HTR-8/SVneo (cell line): ENCODE measurements at regions not wholly inside any gene's neighbourhood (a gene's known extent, or its start where the extent isn't known, plus 50 kb on each side); places are given as distances from the start of the nearest gene placed in this dataset.
A peak's percentile ranks its signal among the peaks of the same experiment; 100 is the strongest.
"Not testable (repeated sequence)": the region's sequence is repeated elsewhere in the genome, so short reads cannot be mapped to it uniquely, and the experiment has no call there.

Experiments used
- DNase-seq: peaks from one replicate; pipeline ENCODE4 v3.0.0; 2011; ENCODE audit warnings: low spot score, mixed read lengths; ENCODE audit not compliant: insufficient read length
- FAIRE-seq: peaks from 2 replicates; lab custom pipeline; 2011; peaks lifted over from hg19 to GRCh38; lab: Jason Lieb, UNC

DNA sequence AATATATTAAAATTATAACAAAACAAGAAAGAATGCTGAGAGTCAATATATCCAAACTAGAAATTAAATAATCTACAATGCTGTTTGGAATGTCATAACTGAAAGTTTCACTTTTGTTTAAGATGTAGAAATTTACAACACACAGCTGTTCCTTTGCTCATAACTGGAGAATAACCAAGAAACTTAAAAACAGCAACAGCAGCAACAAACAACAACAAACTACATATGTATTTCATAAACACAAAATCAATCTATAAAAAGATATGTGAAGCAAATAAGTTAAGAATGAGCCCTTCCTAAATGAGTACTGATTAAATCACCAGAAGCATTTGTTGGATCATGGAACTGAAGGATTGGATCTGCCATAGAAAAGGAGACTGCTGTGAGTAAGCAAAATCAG lies 456.5 kb upstream of the ZNF804A start:
- FAIRE-seq (no peak), DNase-seq (no peak)

DNA sequence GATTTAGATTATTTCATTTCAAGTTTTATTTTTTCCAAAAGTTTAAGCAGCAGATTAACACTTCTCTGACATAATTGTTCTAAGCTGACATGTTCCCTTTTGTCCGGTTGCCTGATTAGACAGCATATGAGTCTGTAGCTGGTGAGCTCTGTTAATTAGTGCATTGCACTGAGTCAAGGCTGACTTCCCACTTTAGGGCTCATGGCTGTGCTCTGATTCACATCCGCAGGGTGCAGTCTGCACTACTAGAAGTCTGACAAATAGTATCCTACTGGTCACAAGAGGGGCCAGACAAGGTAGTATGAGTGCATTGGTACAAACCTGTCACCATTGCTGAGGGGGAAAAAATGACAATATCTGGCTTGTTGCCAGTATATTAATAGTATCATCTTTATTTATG lies 443.9 kb upstream of the ZNF804A start:
- no peak for DNase-seq

DNA sequence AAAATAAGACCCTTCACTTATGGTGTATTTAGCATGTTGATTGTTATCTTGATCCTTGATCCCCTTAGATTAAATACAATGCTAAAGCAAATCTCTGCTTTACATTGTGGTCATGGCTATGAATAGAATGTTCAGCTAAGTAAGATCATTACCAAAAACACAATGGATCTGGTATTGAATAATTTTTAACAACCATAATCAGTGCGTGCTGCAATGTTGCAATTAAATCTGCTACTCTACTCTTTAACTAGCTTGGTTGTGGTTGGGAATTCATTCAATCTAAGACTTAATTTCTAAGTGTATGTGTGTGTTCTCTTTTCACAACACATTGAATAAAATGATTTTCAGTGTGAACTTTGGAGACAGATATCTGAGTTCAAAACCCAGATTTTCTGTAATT lies 442.5 kb upstream of the ZNF804A start:
- no peak for DNase-seq
- FAIRE-seq: no peak

More for the DNA sequence above, 443.9 kb upstream of the ZNF804A start:
- FAIRE-seq: no peak

DNA sequence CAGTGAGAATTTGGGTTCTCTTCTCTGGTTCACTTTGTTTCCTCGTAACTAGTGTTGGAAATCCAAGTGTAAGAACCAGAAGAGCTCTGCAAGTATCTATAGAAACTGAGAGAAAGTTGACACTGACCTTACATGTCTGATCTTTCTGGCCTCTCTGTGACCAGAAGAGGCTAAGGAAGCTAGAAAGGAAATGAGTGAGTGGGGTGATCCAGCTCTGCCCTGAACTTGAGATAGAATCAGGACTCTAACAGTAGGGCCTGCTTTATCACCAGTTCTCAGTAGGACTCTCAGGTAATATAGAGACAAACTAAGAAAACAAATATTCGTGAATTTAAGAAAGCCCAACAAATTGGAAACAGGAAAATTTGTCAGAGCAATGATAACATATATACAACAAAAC lies 441.2 kb upstream of the ZNF804A start:
- FAIRE-seq (no peak), DNase-seq (no peak)

DNA sequence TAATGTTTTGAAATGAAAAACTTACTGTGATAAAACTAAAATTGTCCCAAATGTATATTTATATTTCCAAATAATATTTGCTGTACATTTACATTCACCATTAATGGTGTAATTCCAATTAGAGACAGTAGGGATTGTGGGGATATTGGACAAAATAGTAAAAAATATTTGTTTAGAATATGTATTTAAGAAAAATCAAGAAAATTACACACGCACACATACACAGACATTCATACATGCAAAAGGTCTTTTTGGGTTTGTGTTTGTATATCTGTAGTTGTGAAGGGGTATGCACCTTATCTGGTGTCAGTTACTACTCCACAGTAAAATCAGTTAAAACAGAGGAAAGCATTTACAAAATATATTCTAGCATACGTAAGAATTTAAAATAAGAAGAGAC lies 435.9 kb upstream of the ZNF804A start:
- DNase-seq (no peak), FAIRE-seq (no peak)

DNA sequence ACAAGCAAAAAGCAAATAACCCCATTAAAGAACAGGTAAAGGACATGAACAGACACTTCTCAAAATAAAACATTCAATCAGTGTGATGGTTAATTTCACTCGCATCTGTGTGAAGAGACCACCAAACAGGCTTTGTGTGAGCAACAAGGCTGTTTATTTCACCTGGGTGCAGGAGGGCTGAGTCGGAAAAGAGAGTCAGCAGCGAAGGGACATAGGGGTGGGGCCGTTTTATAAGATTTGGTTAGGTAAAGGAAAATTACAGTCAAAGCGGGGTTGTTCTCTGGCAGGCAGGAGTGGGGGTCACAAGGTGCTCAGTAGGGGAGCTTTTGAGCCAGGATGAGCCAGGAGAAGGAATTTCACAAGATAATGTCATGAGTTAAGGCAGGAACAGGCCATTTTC lies 429.5 kb upstream of the ZNF804A start:
- not testable (repeated sequence) for FAIRE-seq, DNase-seq

DNA sequence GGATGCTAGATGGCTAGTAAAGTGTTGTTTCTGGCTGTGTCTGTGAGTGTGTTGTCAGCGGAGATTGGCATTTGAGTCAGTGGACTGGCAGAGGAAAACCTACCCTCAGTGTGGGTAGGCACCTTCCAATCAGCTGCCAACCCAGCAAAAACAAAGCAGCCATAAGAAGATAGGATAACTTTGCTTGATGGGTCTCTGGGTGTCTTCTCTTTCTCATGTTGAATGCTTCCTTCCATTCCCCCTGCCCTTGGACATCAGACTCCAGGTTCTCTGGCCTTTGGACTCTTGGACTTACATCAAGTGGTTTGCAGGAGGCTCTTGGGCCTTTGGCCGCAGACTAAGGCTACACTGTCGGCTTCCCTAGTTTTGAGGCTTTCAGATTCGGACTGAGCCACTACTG lies 429.0 kb upstream of the ZNF804A start:
- FAIRE-seq (no peak), DNase-seq (no peak)

DNA sequence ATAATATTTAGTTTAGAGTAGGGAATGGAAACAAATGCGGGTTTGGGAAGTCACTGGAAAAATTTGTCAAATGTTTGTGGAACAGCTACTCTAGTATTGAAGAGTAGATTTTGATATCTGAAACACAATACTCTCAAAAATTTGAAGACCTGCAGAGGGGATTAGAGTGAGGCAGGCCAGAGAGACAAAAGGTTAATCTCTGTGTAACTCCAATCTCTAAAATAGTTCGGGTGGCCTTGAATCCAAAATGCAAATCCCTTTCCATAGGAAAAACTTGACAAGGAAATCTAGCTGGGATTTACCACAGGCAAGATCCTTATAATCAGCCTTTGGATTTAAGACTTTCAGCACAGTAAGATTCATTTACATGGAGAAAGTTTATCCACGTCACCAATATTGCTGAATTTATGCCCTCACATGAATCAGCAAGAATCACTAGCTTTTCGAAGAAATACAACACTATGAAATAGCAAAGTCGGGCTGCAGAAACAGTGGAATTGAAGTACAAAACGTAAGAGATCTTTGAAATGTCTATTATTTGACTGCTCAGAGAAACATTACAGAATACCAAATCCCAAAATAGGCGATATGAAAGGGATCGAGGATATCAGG lies 423.7 kb upstream of the ZNF804A start:
- FAIRE-seq (peak; percentile 4), DNase-seq (no peak)

DNA sequence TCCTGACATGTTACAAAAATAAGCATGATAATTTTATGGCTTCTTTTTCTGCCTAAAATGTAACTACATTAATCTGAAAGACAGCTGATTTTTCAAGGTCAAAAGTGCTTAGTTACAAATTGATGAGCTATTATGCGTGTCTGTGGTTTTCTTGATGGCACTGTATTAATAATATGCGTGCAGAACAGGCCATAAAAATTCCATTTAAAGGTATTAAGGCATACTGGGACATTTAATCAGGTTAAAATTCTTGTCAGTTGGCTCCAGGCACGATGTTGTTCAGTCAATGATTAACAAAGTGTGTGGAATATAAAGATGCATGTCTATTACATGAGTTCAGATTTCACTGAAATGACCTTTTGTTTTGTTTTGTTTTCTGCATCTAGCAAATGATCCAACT lies 420.1 kb upstream of the ZNF804A start:
- DNase-seq: no peak
- no peak for FAIRE-seq

DNA sequence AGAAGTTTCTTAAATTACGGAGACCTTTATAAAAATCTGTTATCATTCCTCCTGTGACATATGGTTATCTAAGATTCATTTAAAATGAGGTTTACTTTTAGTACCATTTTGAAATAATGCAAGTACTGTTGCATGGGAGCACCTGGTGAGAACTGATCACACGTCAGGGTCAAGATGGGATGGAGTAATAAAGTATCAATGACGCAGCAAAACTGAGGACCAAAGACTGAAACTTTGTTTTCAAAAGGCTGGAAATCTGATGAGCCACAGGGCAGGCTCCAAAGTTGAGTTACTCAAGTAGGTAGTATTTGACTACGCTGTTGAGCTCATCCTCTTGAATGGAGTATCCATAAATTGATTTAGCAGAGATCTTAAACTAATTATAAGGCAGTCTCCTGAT lies 411.9 kb upstream of the ZNF804A start:
- DNase-seq (no peak), FAIRE-seq (no peak)

DNA sequence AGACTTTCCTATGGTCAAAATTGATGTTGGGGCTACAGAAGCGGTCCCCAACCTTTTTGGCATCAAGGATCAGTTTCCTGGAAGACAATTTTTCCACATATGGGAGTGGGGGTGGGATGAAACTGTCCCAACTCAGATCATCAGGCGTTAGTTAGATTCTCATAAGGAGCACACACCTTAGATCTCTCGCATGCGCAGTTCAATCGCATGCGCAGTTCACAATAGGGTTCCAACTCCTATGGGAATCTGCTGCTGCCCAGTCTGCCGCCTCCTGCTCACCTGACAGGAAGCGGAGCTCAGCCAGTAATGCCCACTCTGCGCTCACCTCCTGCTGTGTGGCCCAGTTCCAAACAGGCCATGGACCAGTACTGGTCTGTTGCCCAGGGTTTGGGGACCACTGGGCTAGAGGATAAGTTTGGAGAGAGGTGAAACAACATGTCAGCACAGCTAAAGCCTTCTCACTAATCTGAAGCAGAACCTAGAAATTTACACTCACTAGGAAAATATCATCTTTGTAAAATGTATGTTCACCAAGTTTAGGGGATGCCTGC lies 410.8 kb upstream of the ZNF804A start:
- FAIRE-seq (no peak), DNase-seq (no peak)

DNA sequence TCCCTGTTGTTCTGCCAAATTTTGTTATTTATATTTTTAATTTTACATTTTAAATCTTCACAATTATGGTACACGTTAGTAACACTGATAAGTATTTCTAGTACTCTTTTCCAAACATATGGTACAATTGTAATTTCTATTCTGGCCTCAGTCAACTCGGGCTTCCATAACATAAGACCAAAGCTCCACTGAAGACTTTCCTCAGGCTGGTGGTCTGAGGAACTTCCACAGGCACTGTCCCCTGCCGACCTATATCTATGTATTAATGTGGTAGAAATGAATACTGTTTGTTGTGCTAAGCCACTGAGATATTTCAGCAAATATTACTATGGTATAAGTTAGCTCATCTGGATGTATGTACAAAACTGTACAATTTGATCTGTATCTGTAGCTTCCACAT lies 407.6 kb upstream of the ZNF804A start:
- FAIRE-seq (no peak), DNase-seq (no peak)

DNA sequence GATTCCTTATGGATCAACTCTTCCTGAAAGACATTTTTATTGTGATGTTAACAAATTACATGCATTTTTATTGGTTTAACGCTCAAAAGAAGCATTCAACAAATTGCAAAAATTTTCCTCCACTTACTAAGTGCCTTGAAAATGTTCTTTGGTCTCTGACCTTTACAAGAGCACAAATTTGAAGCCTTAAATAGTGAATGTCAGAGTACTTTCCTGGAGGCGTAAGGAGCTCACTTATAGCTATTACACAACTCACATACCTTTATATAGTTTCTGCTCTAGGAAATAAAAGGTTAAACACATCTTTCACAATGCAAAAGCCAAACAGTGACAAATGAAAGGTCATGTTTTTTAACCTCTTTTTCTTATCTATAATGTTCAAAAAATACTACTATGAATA lies 405.7 kb upstream of the ZNF804A start:
- FAIRE-seq: no peak
- no peak for DNase-seq

DNA sequence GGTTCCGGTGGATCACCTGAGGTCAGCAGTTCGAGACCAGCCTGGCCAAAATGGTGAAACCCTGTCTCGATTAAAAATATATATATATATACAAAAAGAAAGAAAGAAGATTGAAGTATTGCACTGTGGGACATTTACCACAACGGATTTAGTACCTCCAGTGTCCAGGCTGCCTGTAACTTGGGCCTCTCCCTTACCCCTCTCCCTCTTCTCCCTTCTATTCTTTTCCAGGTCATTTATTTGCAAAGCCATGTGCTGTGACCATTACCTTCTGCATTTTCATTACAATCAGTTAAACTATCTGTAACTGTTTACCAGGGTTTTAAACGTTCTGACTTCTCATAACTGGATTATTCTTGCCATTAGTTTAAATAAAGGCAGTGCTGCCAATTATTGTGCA lies 400.9 kb upstream of the ZNF804A start:
- no peak for DNase-seq

DNA sequence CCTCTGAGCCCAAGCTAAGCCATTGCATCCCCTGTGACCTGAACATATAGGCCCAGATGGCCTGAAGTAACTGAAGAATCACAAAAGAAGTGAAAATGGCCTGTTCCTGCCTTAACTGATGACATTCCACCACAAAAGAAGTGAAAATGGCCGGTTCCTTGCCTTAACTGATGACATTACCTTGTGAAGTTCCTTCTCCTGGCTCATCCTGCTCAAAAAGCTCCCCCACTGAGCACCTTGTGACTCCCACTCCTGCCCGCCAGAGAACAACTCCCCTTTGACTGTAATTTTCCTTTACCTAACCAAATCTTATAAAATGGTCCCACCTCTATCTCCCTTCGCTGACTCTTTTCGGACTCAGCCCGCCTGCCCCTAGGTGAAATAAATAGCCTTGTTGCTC lies 399.5 kb upstream of the ZNF804A start:
- FAIRE-seq, DNase-seq: not testable (repeated sequence)

More for the DNA sequence above, 400.9 kb upstream of the ZNF804A start:
- FAIRE-seq: no peak

DNA sequence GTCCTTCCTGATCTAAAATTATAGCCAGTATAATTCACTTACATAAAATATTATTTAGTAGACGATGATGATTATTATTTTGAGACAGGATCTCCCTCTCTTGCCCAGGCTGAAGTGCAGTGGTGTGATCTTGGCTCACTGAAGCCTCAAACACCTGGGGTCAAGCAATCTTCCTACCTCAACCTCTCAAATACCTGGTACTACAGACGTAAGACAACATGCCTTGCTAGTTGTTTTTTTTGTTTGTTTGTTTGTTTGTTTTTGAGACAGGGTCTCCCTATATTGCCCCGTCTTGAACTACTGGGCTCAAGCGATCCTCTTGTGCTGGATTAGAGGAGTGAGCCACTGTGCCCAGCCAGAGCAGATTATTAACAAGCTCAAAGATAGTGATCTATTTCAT lies 399.1 kb upstream of the ZNF804A start:
- FAIRE-seq (no peak), DNase-seq (no peak)

DNA sequence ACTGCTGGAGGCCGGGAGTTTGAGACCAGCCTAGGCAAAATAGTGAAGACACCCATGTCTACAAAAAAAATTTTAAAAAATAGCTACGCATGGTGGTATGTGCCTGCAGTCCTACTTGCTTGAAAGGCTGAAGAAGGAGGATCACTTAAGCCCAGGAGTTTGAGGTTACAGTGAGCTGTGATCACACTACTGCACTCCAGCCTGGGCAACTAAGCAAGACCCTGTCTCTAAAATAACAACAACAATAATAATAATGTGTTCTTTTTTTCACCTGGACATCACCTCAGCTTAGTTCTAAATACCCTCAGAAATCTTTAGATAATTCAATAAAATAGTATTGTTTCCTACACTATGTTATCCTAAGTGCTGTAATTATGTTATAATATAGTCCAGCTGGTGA lies 397.1 kb upstream of the ZNF804A start:
- no peak for FAIRE-seq
- DNase-seq: no peak

DNA sequence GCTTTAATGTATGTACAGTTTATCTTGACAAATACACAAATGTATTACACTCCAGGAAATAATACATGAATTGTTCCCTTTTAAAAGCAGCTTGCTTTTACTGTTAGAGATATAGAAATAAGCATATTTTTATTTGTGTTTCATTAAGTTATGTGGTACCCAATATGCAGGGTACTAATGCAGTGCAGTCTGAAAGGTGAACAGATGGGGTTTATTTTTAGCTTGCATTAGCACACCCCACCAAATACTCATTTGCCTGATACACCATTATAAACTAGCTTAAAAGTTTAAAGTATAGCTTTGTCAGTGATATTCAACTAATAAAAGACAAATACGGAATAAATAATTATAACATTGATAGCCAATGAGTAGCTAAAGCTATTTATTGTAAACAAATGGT lies 394.7 kb upstream of the ZNF804A start:
- DNase-seq: no peak
- no peak for FAIRE-seq

DNA sequence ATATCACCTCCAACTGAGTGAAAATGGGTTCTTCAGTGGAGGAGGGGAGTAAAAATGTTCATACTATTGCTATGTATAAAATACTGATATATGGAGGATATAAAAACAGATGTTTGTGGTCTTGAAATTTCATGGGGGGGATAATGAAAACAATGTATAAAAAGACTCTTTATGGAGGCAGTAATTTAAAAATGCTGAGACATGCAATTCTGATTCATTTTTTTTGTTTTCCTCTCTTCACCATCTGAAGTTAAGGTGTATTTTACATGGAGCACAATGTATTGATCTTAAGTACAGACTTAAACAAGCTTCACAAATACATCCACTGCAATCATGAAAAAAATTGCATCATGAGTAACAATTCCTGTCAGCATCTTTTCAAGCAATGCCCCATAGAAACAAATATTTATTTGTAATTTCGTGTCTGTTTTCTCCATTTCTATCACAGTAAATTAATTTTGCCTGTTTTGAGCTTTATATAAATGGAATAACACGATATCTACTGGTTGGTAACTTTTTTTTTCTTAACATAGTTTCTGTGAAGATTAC lies 393.2 kb upstream of the ZNF804A start:
- no peak for FAIRE-seq
- DNase-seq: no peak

DNA sequence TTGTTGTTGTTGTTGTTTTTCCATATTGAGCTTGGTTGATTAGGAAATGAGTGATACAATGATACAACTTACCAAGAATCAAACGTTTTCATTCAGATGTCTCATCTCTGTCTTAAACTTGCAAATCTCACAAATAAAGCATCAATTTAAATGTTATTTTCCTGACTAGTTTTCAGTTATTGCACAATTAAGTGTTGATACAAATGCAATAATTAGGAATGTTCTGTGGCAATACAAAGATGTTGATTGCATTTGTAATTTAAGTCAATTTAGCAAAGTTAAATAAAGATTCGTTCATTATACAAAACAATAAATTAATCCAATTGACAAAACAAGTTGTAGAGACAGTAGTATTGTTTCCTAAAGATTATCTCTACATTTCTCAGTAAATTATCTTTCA lies 392.3 kb upstream of the ZNF804A start:
- FAIRE-seq (no peak), DNase-seq (no peak)

DNA sequence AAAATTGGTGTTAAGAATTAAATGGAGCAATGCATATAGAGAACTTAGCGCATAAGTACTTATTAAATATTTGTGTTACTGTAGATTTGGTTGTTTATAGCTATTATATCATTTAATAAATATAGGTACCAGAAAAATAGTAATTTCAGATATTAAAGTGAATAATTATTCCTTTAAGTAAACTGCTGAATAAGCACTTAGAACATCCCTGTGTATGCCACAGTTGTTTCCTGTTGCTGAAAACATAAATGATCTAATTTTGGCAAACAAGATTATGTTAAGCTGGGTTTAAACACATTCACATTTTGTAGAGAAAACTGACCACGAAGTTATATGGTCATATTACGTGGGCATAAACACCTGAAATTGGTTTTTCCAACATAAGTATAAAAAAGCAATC lies 388.0 kb upstream of the ZNF804A start:
- DNase-seq (no peak), FAIRE-seq (no peak)

DNA sequence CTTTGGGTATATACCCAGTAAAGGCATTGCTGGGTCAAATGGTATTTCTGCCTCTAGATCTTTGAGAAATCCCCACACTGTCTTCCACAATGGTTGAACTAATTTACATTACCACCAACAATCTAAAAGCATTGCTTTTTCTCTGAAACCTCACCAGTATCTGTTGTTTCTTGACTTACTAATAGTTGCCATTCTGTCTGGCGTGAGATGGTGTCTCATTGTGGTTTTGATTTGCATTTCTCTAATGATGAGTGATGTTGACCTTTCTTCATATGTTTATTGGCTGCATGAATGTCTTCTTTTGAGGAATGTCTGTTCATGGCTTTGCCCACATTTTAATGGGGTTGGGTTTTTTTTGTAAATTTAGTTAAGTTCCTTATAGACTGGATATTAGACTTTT lies 382.6 kb upstream of the ZNF804A start:
- DNase-seq (no peak), FAIRE-seq (no peak)
